ENCODE measurements at regions not wholly inside any gene's neighbourhood (a gene's known extent, or its start where the extent isn't known, plus 50 kb on each side); places are given as distances from the start of the nearest gene placed in this dataset.

- TF ChIP-seq CTCF (IDR thresholded peaks at IDR 0.05) = no peak
- TF ChIP-seq POLR2A (IDR thresholded peaks at IDR 0.05) = no peak
- TF ChIP-seq POLR2AphosphoS5 (IDR thresholded peaks at IDR 0.05) = no peak
Observed at GRCh38 chr11:114877976-114878375, 199.6 kb downstream of the NXPE2 start.

All from breast epithelium (tissue), 3 donors.